ENCODE measurements at regions not wholly inside any gene's neighbourhood (a gene's known extent, or its start where the extent isn't known, plus 50 kb on each side); places are given as distances from the start of the nearest gene placed in this dataset.
A peak's percentile ranks its signal among the peaks of the same experiment; 100 is the strongest.
"Not testable (repeated sequence)": the region's sequence is repeated elsewhere in the genome, so short reads cannot be mapped to it uniquely, and the experiment has no call there.

- no peak for DNase-seq (ENCODE audit: low read depth)
These were observed 67.0 kb downstream of the CHCHD4 start for GRCh38 chr3:14057701-14058100.

GRCh38 chr3:14047841-14048240, 76.8 kb downstream of the CHCHD4 start:
- no peak for DNase-seq (ENCODE audit: low read depth)

GRCh38 chr3:14047027-14047426, 77.6 kb downstream of the CHCHD4 start:
- DNase-seq (ENCODE audit: low read depth) = no peak

- DNase-seq (ENCODE audit: low read depth) = peak; percentile 7
These were observed 82.0 kb downstream of the CHCHD4 start for GRCh38 chr3:14042680-14043079.

GRCh38 chr3:14039149-14039548, 85.5 kb downstream of the CHCHD4 start:
- no peak for DNase-seq (ENCODE audit: low read depth)

- DNase-seq (ENCODE audit: low read depth) = no peak
These were observed 87.5 kb downstream of the CHCHD4 start for GRCh38 chr3:14037211-14037610.

- no peak for DNase-seq (ENCODE audit: low read depth)
These were observed 91.6 kb downstream of the CHCHD4 start for GRCh38 chr3:14033023-14033422.

GRCh38 chr3:14031271-14031670, 93.4 kb downstream of the CHCHD4 start:
- no peak for DNase-seq (ENCODE audit: low read depth)

GRCh38 chr3:14029390-14029995, 95.2 kb downstream of the CHCHD4 start:
- not testable (repeated sequence) for DNase-seq (ENCODE audit: low read depth)

GRCh38 chr3:14028122-14028521, 96.5 kb downstream of the CHCHD4 start:
- DNase-seq (ENCODE audit: low read depth) = not testable (repeated sequence)

GRCh38 chr3:14019459-14019858, 105.2 kb downstream of the CHCHD4 start:
- no peak for DNase-seq (ENCODE audit: low read depth)

GRCh38 chr3:14016900-14017475, 107.7 kb downstream of the CHCHD4 start:
- peak; percentile 13 for DNase-seq (ENCODE audit: low read depth)

GRCh38 chr3:14007006-14007405, 117.7 kb downstream of the CHCHD4 start:
- DNase-seq (ENCODE audit: low read depth) = no peak

GRCh38 chr3:14001136-14001535, 121.3 kb upstream of the WNT7A start:
- DNase-seq (ENCODE audit: low read depth) = no peak

- no peak for DNase-seq (ENCODE audit: low read depth)
These were observed 120.7 kb upstream of the WNT7A start for GRCh38 chr3:14000556-14000955.

- no peak for DNase-seq (ENCODE audit: low read depth)
These were observed 119.0 kb upstream of the WNT7A start for GRCh38 chr3:13998831-13999230.

GRCh38 chr3:13995216-13995615, 115.3 kb upstream of the WNT7A start:
- not testable (repeated sequence) for DNase-seq (ENCODE audit: low read depth)

GRCh38 chr3:13988925-13989324, 109.1 kb upstream of the WNT7A start:
- not testable (repeated sequence) for DNase-seq (ENCODE audit: low read depth)

GRCh38 chr3:13976469-13976868, 96.6 kb upstream of the WNT7A start:
- DNase-seq (ENCODE audit: low read depth) = no peak

- DNase-seq (ENCODE audit: low read depth) = no peak
These were observed 95.8 kb upstream of the WNT7A start for GRCh38 chr3:13975686-13976085.

GRCh38 chr3:13972679-13973379, 93.0 kb upstream of the WNT7A start:
- DNase-seq (ENCODE audit: low read depth) = peak; percentile 2

GRCh38 chr3:13966302-13966701, 86.4 kb upstream of the WNT7A start:
- DNase-seq (ENCODE audit: low read depth) = no peak

GRCh38 chr3:13963137-13963886, 83.4 kb upstream of the WNT7A start:
- DNase-seq (ENCODE audit: low read depth) = peak; percentile 6
